ENCODE measurements at regions not wholly inside any gene's neighbourhood (a gene's known extent, or its start where the extent isn't known, plus 50 kb on each side); places are given as distances from the start of the nearest gene placed in this dataset.
"Not testable (repeated sequence)": the region's sequence is repeated elsewhere in the genome, so short reads cannot be mapped to it uniquely, and the experiment has no call there.

DNA sequence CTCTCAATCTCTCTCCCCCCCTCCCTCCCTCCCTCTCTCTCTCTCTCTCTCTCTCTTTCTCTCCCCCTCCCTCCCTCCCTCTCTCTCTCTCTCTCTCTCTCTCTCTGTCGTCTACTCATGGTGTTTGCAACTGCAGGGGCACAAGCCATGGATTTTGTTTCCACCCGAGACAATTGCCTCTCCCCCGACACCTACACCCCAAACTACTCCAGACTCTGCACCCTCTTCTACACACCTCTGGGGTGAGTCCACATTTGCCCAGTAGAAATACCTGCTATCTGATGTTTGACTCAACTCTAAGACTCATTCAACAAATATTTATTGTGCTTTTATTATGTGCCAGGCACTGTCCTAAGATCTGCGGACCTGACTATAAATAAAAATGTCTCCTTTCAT lies 93.7 kb downstream of the TMEM17 start:
- no peak for DNase-seq (ENCODE audit: low read depth in 4 of 4, low spot score in 3 of 4)

DNA sequence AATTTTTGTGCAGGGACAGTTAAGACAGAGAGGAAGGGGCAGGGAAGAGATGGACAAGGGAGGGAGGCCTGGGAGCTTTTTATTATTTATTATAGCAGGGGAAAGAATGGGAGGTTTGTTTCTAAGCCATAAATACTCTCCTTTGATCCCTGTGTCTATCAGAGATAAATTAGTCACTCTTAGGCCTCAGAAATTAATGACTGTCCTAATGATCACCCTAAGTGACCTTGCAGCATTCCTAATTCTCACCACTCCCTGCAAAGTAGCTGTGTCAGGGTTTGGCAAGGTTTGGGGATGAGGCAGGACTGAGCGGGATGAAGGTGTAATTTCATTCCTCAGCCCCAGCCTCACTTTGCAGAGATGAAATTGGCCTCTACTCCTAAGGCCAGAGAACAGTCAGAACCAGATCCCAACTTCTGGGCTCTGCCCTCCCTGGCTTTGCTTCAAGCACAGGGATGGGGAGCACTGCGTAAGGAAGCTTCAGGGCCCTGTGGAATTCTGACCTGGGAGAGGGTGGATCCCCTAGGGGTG lies 95.0 kb downstream of the TMEM17 start:
- no peak for DNase-seq (ENCODE audit: low read depth in 4 of 4, low spot score in 3 of 4)

GRCh38 chr2:62410015-62410453 lies 96.0 kb downstream of the TMEM17 start:
- DNase-seq (ENCODE audit: low read depth in 4 of 4, low spot score in 3 of 4): no peak

- DNase-seq (ENCODE audit: low read depth in 4 of 4, low spot score in 3 of 4): no peak
These were observed 96.6 kb downstream of the TMEM17 start for GRCh38 chr2:62409442-62409841.

DNA sequence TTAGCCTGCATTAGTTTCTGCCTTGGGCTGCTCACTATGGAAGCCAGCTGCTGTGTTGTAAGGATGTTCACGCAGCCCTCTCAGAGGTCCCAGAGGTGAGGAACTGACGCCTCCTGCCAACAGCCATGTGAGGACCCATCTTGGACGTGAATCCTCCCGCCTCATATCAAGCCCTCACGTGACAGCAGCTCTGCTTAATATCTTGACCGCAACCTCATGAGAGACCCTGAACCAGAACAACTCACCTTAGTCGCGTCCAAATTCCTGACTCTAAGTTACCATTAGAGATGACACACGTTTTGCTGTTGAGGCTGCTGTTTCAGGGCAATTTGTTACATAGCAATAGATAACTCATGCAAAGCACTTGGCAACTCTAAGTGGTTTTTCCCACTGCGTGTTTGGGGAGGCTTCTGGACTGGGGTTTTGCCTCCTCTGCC lies 97.7 kb downstream of the TMEM17 start:
- DNase-seq (ENCODE audit: low read depth in 4 of 4, low spot score in 3 of 4): no peak

GRCh38 chr2:62407838-62408237 lies 98.2 kb downstream of the TMEM17 start:
- no peak for DNase-seq (ENCODE audit: low read depth in 4 of 4, low spot score in 3 of 4)

DNA sequence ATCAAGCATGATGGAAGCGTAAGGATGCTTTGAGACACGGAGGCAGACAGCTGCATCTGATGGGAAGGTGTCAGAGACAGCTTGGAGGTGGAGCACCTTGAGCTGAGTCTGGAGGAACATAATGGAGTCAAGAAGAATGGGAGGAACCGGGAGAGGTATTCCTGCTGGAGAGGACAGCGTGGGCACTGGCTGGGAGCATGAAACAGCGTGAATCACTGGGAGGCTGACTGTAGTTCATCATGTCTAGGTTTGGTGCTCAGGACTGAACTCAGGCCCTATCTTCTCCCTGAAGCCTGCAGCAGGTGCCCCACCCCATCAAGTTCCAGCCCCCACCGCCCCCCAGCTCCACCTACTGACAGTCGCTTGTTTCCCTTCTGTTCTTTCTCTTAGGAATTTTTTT lies 98.6 kb downstream of the TMEM17 start:
- no peak for DNase-seq (ENCODE audit: low read depth in 4 of 4, low spot score in 3 of 4)

DNA sequence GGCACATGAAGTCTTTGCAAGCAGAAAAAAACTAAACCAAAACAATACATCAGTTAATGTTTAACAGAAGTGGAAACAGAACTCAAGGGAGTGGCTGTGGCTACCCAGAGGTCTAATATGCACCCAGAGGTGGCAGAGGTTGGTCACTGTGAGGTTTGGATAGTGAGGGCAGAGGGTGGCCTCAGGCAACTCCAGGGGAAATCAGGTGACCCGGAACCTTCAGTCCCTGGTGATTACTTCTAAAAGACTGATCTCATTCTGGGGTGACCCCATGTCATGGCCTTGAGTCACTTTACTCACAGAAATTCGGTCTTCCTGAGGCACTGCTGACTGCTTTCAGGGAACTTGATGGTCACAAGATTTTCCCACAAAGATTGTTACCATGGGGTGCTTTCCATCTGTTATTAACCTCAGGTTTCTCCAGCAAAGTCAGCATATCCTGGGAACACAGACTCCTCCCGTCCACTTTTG lies 99.4 kb downstream of the TMEM17 start:
- no peak for DNase-seq (ENCODE audit: low read depth in 4 of 4, low spot score in 3 of 4)

DNA sequence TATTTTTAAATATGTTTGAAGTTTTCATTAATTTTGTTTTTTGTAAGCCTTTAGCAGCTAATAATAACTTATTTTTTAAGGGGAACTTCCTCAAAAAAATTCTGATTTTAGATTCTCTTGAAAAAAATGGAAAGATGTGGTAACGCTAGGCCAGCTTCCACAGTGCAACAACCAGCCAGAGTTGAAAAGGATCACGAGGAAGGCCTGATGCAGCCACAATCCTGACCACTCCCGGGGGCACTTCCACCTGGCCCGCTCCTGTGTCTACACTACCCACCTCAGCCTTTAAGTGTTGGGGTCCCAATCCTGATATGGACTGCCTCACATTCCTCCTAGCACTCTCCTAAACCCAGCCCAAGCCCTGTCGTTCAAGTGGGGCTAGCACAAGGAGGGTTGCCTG lies 101.1 kb downstream of the TMEM17 start:
- no peak for DNase-seq (ENCODE audit: low read depth in 4 of 4, low spot score in 3 of 4)

GRCh38 chr2:62402156-62402555 lies 103.8 kb downstream of the TMEM17 start:
- no peak for DNase-seq (ENCODE audit: low read depth in 4 of 4, low spot score in 3 of 4)

DNA sequence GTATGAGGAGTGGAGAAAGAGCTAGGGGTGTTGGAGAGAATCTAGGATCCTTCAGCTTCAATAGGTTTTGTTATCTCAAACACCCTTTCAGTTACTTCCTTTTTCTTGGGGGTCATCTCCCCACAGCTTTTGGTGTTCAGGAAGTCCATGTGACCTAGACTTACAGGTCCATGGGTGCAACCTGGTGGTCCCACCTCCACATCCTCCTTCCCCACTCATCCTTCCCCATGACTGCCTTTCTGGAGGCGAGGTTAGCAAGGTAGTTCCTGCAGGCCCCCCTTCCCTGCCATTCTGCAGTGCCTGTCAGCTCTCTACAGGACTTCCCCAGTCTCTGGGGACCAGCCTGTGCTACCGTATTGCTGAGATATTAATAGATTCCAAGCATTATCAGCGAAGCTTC lies 107.6 kb downstream of the TMEM17 start:
- no peak for DNase-seq (ENCODE audit: low read depth in 4 of 4, low spot score in 3 of 4)

- no peak for DNase-seq (ENCODE audit: low read depth in 4 of 4, low spot score in 3 of 4)
These were observed 109.1 kb downstream of the TMEM17 start for GRCh38 chr2:62396880-62397279.

DNA sequence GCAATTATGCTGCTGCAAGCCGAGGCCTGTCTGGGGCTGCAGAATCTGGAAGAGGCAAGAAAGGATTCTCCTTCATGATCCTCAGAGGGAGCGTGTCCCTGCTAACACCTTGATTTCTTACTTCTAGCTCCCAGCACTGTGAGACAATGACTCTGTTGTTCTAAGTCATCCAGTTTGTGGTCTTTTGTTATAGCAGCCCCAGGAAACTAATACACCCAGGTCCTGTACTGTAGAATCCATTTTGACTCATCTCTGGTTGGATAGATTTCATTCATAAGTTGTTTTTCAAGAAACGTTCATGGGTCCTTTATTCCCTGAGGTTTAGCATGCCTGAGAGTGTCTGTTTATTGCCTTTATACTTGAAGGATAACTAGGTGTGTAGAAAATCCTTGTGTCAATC lies 112.7 kb downstream of the TMEM17 start:
- no peak for DNase-seq (ENCODE audit: low read depth in 4 of 4, low spot score in 3 of 4)

- no peak for DNase-seq (ENCODE audit: low read depth in 4 of 4, low spot score in 3 of 4)
These were observed 114.3 kb downstream of the TMEM17 start for GRCh38 chr2:62391696-62392095.

DNA sequence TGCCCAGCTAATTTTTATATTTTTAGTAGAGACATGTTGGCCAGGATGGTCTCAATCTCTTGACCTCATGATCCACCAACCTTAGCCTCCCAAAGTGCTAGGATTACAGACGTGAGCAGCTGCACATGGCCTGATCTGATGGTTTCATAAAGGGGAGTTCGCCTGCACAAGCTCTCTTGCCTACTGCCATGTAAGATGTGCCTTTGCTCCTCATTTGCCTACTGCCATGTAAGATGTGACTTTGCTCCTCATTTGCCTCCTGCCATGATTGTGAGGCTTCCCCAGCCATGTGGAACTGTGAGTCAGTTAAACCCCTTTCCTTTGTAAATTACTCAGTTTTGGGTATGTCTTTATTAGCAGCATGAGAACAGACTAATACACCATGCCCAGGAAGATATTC lies 119.6 kb downstream of the TMEM17 start:
- not testable (repeated sequence) for DNase-seq (ENCODE audit: low read depth in 4 of 4, low spot score in 3 of 4)

- no peak for DNase-seq (ENCODE audit: low read depth in 4 of 4, low spot score in 3 of 4)
These were observed 122.1 kb downstream of the TMEM17 start for GRCh38 chr2:62383846-62384245.

- DNase-seq (ENCODE audit: low read depth in 4 of 4, low spot score in 3 of 4): no peak
These were observed 123.2 kb downstream of the TMEM17 start for GRCh38 chr2:62382757-62383156.

GRCh38 chr2:62382122-62382521 lies 123.9 kb downstream of the TMEM17 start:
- no peak for DNase-seq (ENCODE audit: low read depth in 4 of 4, low spot score in 3 of 4)

DNA sequence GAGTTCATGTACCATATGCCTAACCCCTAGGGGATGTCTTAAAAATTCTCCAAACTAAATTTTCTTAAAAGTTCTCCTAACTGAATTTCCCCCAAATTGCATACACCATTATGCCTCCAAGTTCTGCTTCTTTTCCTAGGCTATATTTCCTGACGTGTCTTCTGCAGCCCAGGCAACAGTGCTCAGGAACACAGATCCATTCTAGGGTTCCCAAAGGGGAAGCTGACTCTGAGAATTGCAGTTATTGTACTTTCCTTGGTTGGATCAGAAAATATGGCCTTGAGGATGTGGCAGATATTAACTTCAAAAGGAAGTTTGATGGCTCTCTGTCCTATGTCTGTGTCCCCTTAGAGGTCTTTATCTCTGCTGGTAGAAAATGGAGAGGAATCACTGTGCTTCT lies 124.3 kb downstream of the TMEM17 start:
- no peak for DNase-seq (ENCODE audit: low read depth in 4 of 4, low spot score in 3 of 4)

DNA sequence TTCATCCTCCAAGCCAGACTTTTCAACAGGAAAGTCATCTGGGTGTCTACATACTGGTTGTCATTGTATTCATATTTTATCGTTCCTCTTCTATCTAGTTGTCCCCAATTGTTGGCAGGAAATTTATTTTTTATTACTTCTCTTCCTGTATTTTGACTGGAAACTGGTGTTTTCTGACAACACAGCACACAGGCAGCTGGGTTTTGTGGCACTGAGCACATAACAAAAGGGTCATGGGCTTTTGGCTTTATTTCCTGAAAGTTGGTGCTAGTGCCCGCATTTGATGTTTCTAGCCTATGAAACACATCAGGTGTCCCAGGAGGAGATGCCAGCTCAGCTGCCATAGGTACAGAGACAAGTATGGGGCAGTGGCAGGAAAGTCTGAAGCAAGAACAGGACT lies 126.4 kb downstream of the TMEM17 start:
- DNase-seq (ENCODE audit: low read depth in 4 of 4, low spot score in 3 of 4): no peak

- peak in 1 of 4 donors; percentile 67 for DNase-seq (ENCODE audit: low read depth in 4 of 4, low spot score in 3 of 4)
These were observed 130.9 kb downstream of the TMEM17 start for GRCh38 chr2:62375113-62375420.

DNA sequence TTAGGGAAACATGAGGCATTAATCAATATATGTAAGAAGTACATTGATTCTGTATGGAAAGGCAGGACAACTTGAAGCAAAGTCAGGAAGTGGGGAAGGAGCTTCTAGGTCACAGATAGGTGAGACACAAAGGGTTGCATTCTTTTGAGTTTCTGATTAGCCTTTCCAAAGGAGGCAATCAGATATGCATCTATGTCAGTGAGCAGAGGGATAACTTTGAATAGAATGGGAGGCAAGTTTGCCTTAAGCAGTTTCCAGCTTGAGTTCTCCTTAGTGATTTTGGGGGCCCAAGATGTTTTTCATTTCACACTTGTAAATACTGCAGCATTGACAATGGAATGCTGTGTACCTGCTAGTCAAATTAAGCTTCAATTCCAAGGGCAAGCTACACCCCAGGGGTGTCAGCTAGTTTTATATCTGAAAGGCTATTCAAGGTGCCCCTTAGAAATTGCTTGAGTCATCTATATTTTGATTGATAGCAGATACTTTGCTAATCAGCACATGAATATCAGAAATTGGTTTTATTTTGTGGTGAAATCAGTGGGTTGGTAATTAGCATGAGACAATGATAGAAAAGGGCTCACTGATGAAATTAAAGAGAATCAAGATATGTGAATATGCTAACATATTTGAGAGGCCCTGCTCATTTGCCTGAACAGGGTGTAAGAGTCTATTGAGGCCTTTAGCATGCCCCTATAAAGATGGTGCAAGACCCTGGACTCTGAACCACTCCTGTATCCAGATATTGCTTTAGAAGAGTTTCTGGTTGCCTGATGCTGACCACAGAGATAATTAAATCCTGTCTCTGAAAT lies 131.5 kb downstream of the TMEM17 start:
- no peak for DNase-seq (ENCODE audit: low read depth in 4 of 4, low spot score in 3 of 4)

GRCh38 chr2:62372824-62373223 lies 133.2 kb downstream of the TMEM17 start:
- DNase-seq (ENCODE audit: low read depth in 4 of 4, low spot score in 3 of 4): no peak
